GM21619 (cell line): ENCODE measurements at regions not wholly inside any gene's neighbourhood (a gene's known extent, or its start where the extent isn't known, plus 50 kb on each side); places are given as distances from the start of the nearest gene placed in this dataset.
"Not testable (repeated sequence)": the region's sequence is repeated elsewhere in the genome, so short reads cannot be mapped to it uniquely, and the experiment has no call there.

Source experiments
- ATAC-seq: cut with Tn5 transposase; IDR thresholded peaks from one replicate; pipeline ENCODE4 v1.9.1; 2021; ENCODE audit not compliant: unreplicated experiment

- no peak for ATAC-seq
These were observed 58.0 kb upstream of the EFCAB3 start for GRCh38 chr17:62322313-62322712.

- ATAC-seq, result no peak
These were observed 58.9 kb upstream of the EFCAB3 start for GRCh38 chr17:62321451-62321850.

- no peak for ATAC-seq
These were observed 60.5 kb upstream of the EFCAB3 start for GRCh38 chr17:62319846-62320245.

- ATAC-seq, result no peak
These were observed 71.0 kb upstream of the EFCAB3 start for GRCh38 chr17:62309396-62309795.

GRCh38 chr17:62307196-62307595 lies 73.2 kb upstream of the EFCAB3 start:
- ATAC-seq, result no peak

GRCh38 chr17:62303476-62303875 lies 76.9 kb upstream of the EFCAB3 start:
- no peak for ATAC-seq

- no peak for ATAC-seq
These were observed 79.7 kb upstream of the EFCAB3 start for GRCh38 chr17:62300697-62301096.

GRCh38 chr17:62275290-62275689 lies 105.1 kb upstream of the EFCAB3 start:
- not testable (repeated sequence) for ATAC-seq

- ATAC-seq, result not testable (repeated sequence)
These were observed 112.0 kb upstream of the EFCAB3 start for GRCh38 chr17:62268361-62268760.

GRCh38 chr17:62264974-62265373 lies 115.4 kb upstream of the EFCAB3 start:
- not testable (repeated sequence) for ATAC-seq

GRCh38 chr17:62255791-62256190 lies 124.6 kb upstream of the EFCAB3 start:
- not testable (repeated sequence) for ATAC-seq

- not testable (repeated sequence) for ATAC-seq
These were observed 138.3 kb upstream of the EFCAB3 start for GRCh38 chr17:62242076-62242475.

GRCh38 chr17:62239569-62239968 lies 140.8 kb upstream of the EFCAB3 start:
- not testable (repeated sequence) for ATAC-seq

GRCh38 chr17:62238551-62239338 lies 141.6 kb upstream of the EFCAB3 start:
- not testable (repeated sequence) for ATAC-seq

GRCh38 chr17:62233822-62234481 lies 146.4 kb upstream of the EFCAB3 start:
- ATAC-seq, result not testable (repeated sequence)

- ATAC-seq, result not testable (repeated sequence)
These were observed 149.1 kb upstream of the EFCAB3 start for GRCh38 chr17:62231293-62231692.

GRCh38 chr17:62226610-62227240 lies 153.6 kb upstream of the EFCAB3 start:
- not testable (repeated sequence) for ATAC-seq

GRCh38 chr17:62223585-62223984 lies 156.8 kb upstream of the EFCAB3 start:
- not testable (repeated sequence) for ATAC-seq

- no peak for ATAC-seq
These were observed 154.3 kb upstream of the MED13 start for GRCh38 chr17:62219221-62219899.

GRCh38 chr17:62216847-62217246 lies 151.8 kb upstream of the MED13 start:
- ATAC-seq, result no peak

GRCh38 chr17:62215891-62216290 lies 150.8 kb upstream of the MED13 start:
- ATAC-seq, result not testable (repeated sequence)
